ENCODE measurements at regions not wholly inside any gene's neighbourhood (a gene's known extent, or its start where the extent isn't known, plus 50 kb on each side); places are given as distances from the start of the nearest gene placed in this dataset.

- no peak for DNase-seq (ENCODE audit: low read depth, low spot score)
These were observed 104.0 kb downstream of the FOXL1 start for GRCh38 chr16:86682219-86682904.

- DNase-seq (ENCODE audit: low read depth, low spot score) = no peak
These were observed 105.3 kb downstream of the FOXL1 start for GRCh38 chr16:86683441-86684194.

GRCh38 chr16:86685076-86685475 is 106.7 kb downstream of the FOXL1 start:
- no peak for DNase-seq (ENCODE audit: low read depth, low spot score)

- DNase-seq (ENCODE audit: low read depth, low spot score) = no peak
These were observed 112.6 kb downstream of the FOXL1 start for GRCh38 chr16:86690970-86691369.

GRCh38 chr16:86692426-86692825 is 114.1 kb downstream of the FOXL1 start:
- DNase-seq (ENCODE audit: low read depth, low spot score) = peak; percentile 23

GRCh38 chr16:86693033-86693432 is 114.7 kb downstream of the FOXL1 start:
- no peak for DNase-seq (ENCODE audit: low read depth, low spot score)

- DNase-seq (ENCODE audit: low read depth, low spot score) = peak; percentile 34
These were observed 119.4 kb downstream of the FOXL1 start for GRCh38 chr16:86697715-86698114.

- no peak for DNase-seq (ENCODE audit: low read depth, low spot score)
These were observed 121.9 kb downstream of the FOXL1 start for GRCh38 chr16:86700046-86700945.

GRCh38 chr16:86701286-86701975 is 123.1 kb downstream of the FOXL1 start:
- DNase-seq (ENCODE audit: low read depth, low spot score) = no peak

- DNase-seq (ENCODE audit: low read depth, low spot score) = no peak
These were observed 124.7 kb downstream of the FOXL1 start for GRCh38 chr16:86702824-86703588.

- no peak for DNase-seq (ENCODE audit: low read depth, low spot score)
These were observed 126.2 kb downstream of the FOXL1 start for GRCh38 chr16:86704516-86704915.

- DNase-seq (ENCODE audit: low read depth, low spot score) = no peak
These were observed 128.4 kb downstream of the FOXL1 start for GRCh38 chr16:86706726-86707125.

- no peak for DNase-seq (ENCODE audit: low read depth, low spot score)
These were observed 128.8 kb downstream of the FOXL1 start for GRCh38 chr16:86707171-86707570.

- no peak for DNase-seq (ENCODE audit: low read depth, low spot score)
These were observed 129.2 kb downstream of the FOXL1 start for GRCh38 chr16:86707581-86707980.

- DNase-seq (ENCODE audit: low read depth, low spot score) = no peak
These were observed 130.1 kb downstream of the FOXL1 start for GRCh38 chr16:86708431-86708830.

GRCh38 chr16:86709103-86709502 is 130.8 kb downstream of the FOXL1 start:
- no peak for DNase-seq (ENCODE audit: low read depth, low spot score)

GRCh38 chr16:86709902-86710601 is 131.7 kb downstream of the FOXL1 start:
- no peak for DNase-seq (ENCODE audit: low read depth, low spot score)

- no peak for DNase-seq (ENCODE audit: low read depth, low spot score)
These were observed 132.2 kb downstream of the FOXL1 start for GRCh38 chr16:86710602-86710950.

- no peak for DNase-seq (ENCODE audit: low read depth, low spot score)
These were observed 134.0 kb downstream of the FOXL1 start for GRCh38 chr16:86712158-86713009.

Measured in astrocyte of the hippocampus (primary cell).